T-cell (primary cell): ENCODE measurements at regions not wholly inside any gene's neighbourhood (a gene's known extent, or its start where the extent isn't known, plus 50 kb on each side); places are given as distances from the start of the nearest gene placed in this dataset.

Source experiments
- ATAC-seq, 4 experiments: fragments of 200-7000 bp in 3 of 4; fragments of 150-1000 bp in 1 of 4; cut with Tn5 transposase; replicated peaks in 1 of 4; 1 replicate in 3 of 4; 2 replicates in 1 of 4; pipeline ENCODE4 v1.10.0; 2021; ENCODE audit warnings: moderate library complexity in 3 of 4, mild to moderate bottlenecking in 2 of 4, moderate number of reproducible peaks in 1 of 4
- CTCF ChIA-PET, 2 donors: fragments of 300-600 bp; sonication (Branson Sonifier 250); formaldehyde crosslinking; loops; one replicate each; lab custom pipeline; 2022; ENCODE audit warnings: antibody characterized with exemption in 2 of 2; lab: Charles Lee
- POLR2A ChIA-PET, 2 donors: fragments of 300-600 bp; sonication (Branson Sonifier 250); formaldehyde crosslinking; loops; one replicate each; lab custom pipeline; 2022; ENCODE audit warnings: antibody characterized with exemption in 2 of 2; lab: Charles Lee
- DNase-seq, 35 experiments: peaks; one replicate each; pipeline versions ENCODE4 v3.0.0 to v3.0.0-alpha.2; 2013 to 2023
- H3K27ac ChIP-seq: one replicate; pipeline ENCODE4 v1.5.1; 2013; ENCODE audit warnings: low read length
- H3K27me3 ChIP-seq, 2 experiments: replicated peaks in 1 of 2; 1 replicate in 1 of 2; 2 replicates in 1 of 2; pipeline versions ENCODE4 v1.6.1 to v1.7.0; 2013; ENCODE audit warnings: low read length in 1 of 2, mixed read lengths in 1 of 2; ENCODE audit not compliant: control insufficient read depth in 2 of 2, insufficient read depth in 2 of 2; ENCODE audit errors: extremely low read depth in 1 of 2
- H3K36me3 ChIP-seq, 2 donors: 1 replicate in 1 of 2; 2 replicates in 1 of 2; pipeline versions ENCODE4 v1.6.1 to v1.7.0; 2013; ENCODE audit warnings: low read length in 1 of 2; ENCODE audit not compliant: control insufficient read depth in 2 of 2, insufficient read depth in 1 of 2; ENCODE audit errors: extremely low read depth in 1 of 2
- H3K4me1 ChIP-seq, 2 experiments: 1 replicate in 1 of 2; 2 replicates in 1 of 2; pipeline versions ENCODE4 v1.6.1 to v1.7.0; 2013; ENCODE audit warnings: low read length in 2 of 2, mixed read lengths in 1 of 2; ENCODE audit not compliant: insufficient read depth in 2 of 2, control insufficient read depth in 1 of 2; ENCODE audit errors: extremely low read depth in 1 of 2
- H3K4me3 ChIP-seq, 2 donors: 1 replicate in 1 of 2; 2 replicates in 1 of 2; pipeline versions ENCODE4 v1.5.1 to v1.7.0; 2013; ENCODE audit warnings: mild to moderate bottlenecking in 2 of 2, low read length in 1 of 2, moderate library complexity in 1 of 2; ENCODE audit not compliant: control insufficient read depth in 1 of 2; ENCODE audit errors: extremely low read depth in 1 of 2
- H3K9me3 ChIP-seq: 2 replicates; pipeline ENCODE4 v1.7.0; 2013
- H3K27ac Mint-ChIP-seq, 2 donors: one replicate each; pipeline ENCODE4 v1.8.0; 2020 to 2021; ENCODE audit warnings: mild to moderate bottlenecking in 2 of 2, mixed read lengths in 2 of 2
- H3K27me3 Mint-ChIP-seq, 2 donors: one replicate each; pipeline ENCODE4 v1.8.0; 2021 to 2022; ENCODE audit warnings: mixed read lengths in 2 of 2
- H3K36me3 Mint-ChIP-seq: one replicate; pipeline ENCODE4 v1.8.0; 2021; ENCODE audit warnings: mixed read lengths
- H3K4me1 Mint-ChIP-seq, 3 donors: one replicate each; pipeline ENCODE4 v1.8.0; 2020 to 2022; ENCODE audit warnings: mixed read lengths in 3 of 3, mild to moderate bottlenecking in 1 of 3
- H3K4me3 Mint-ChIP-seq, 3 donors: one replicate each; pipeline ENCODE4 v1.8.0; 2020 to 2022; ENCODE audit warnings: mild to moderate bottlenecking in 3 of 3, mixed read lengths in 3 of 3, moderate library complexity in 3 of 3
- H3K9me3 Mint-ChIP-seq, 3 donors: one replicate each; pipeline ENCODE4 v1.8.0; 2020 to 2022; ENCODE audit warnings: mixed read lengths in 3 of 3
- WGBS: methylation state at CpG from one replicate; pipeline ENCODE4 v1.1.5; 2013; ENCODE audit warnings: missing lambda C conversion rate; ENCODE audit not compliant: insufficient coverage; 5-methylcytosine and 5-hydroxymethylcytosine counted together

DNA sequence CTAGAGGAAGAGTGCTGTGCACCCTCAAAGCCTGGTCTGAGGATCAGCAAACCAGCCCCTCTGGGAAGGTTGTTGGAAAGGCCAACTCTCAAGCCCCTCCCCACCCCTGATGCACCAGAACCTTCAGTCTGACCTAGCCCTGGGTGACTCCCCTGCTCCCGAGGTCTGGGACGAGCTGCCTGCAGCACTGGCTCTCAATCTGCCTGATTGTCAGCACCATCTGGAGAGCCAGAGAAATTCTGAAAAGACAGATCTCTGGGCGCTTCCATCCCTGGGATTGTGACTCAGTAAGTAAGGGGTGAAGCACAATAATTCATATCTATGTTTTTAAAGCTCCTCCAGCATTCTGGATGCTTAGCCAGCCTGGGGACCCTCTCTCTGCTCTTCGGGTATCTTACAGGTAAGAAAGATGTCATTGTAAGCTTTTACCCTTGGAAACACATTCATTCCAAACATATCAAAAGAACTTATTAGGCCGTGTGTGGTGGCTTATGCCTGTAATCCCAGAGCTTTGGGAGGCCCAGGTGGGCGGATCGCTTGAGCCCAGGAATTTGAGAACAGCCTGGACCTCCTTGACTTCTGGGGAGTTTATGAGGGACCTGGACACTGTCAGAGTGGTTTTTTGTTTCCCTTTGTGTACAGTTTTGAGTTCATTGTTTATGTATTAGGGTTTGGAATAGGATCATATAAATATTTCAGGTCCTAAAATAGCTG, 147.5 kb downstream of the KCNJ12 start:
- Mint-ChIP-seq H3K4me1 (no peaks in the 10 kb centered on the region), H3K27me3 (peaks cover 7 to 21% of the 10 kb centered on the region in 2 donors), H3K9me3 (no peaks in the 10 kb centered on the region), H3K4me3 (no peak overlapping the region), H3K27ac (no peak overlapping the region), H3K36me3 (no peaks in the 10 kb centered on the region)
- no peak overlapping the region for H3K4me3 ChIP-seq
- no peaks in the 10 kb centered on the region for H3K36me3 ChIP-seq
- H3K4me1 ChIP-seq: no peaks in the 10 kb centered on the region
- ATAC-seq: no peak
- H3K9me3 ChIP-seq: no peaks in the 10 kb centered on the region
- H3K27ac ChIP-seq: no peak overlapping the region
- peaks cover 4 to 8% of the 10 kb centered on the region in 2 experiments for H3K27me3 ChIP-seq
- ChIA-PET CTCF (no interaction called here), POLR2A (interaction anchor here in 1 of 2 donors (0.6 kb wide), 1 partner anchor 11 kb away, joined by 4 read pairs; no protein-coding TSS in a partner anchor)
- WGBS: 85% methylated on average over 4 of the region's 7 CpGs
- DNase-seq: no peak

GRCh38 chr17:21524211-21524591, 148.0 kb downstream of the KCNJ12 start:
- DNase-seq (no peak), ATAC-seq (no peak)
- H3K9me3 ChIP-seq: no peaks in the 10 kb centered on the region
- no peak overlapping the region for H3K27ac ChIP-seq
- Mint-ChIP-seq H3K4me3 (no peak overlapping the region), H3K9me3 (no peaks in the 10 kb centered on the region), H3K27ac (no peak overlapping the region), H3K27me3 (peaks cover 6 to 21% of the 10 kb centered on the region in 2 donors), H3K4me1 (no peaks in the 10 kb centered on the region), H3K36me3 (no peaks in the 10 kb centered on the region)
- H3K36me3 ChIP-seq: no peaks in the 10 kb centered on the region
- WGBS: no CpG with 5 or more reads among the region's 12 CpGs
- H3K4me3 ChIP-seq: no peak overlapping the region
- ChIA-PET CTCF (no interaction called here), POLR2A (interaction anchor here in 1 of 2 donors (0.6 kb wide), 1 partner anchor 11 kb away, joined by 4 read pairs; no protein-coding TSS in a partner anchor)
- H3K27me3 ChIP-seq: peaks cover 2 to 8% of the 10 kb centered on the region in 2 experiments
- no peaks in the 10 kb centered on the region for H3K4me1 ChIP-seq

GRCh38 chr17:21525464-21526130, 149.4 kb downstream of the KCNJ12 start:
- DNase-seq (no peak), ATAC-seq (no peak)
- WGBS: 81% methylated on average over 3 of the region's 8 CpGs
- Histone ChIP-seq H3K9me3 (no peaks in the 10 kb centered on the region), H3K27ac (no peak overlapping the region), H3K27me3 (peaks cover 2 to 8% of the 10 kb centered on the region in 2 experiments), H3K4me1 (no peaks in the 10 kb centered on the region), H3K36me3 (no peaks in the 10 kb centered on the region), H3K4me3 (no peak overlapping the region)
- Mint-ChIP-seq H3K36me3 (no peaks in the 10 kb centered on the region), H3K4me1 (no peaks in the 10 kb centered on the region), H3K9me3 (no peaks in the 10 kb centered on the region), H3K4me3 (no peak overlapping the region), H3K27ac (no peak overlapping the region), H3K27me3 (peaks cover 6 to 18% of the 10 kb centered on the region in 2 donors)
- ChIA-PET CTCF (interaction anchor here in 1 of 2 donors (1.2 kb wide), 1 partner anchor 404 kb away, joined by 3 read pairs; no protein-coding TSS in a partner anchor), POLR2A (no interaction called here)

DNA sequence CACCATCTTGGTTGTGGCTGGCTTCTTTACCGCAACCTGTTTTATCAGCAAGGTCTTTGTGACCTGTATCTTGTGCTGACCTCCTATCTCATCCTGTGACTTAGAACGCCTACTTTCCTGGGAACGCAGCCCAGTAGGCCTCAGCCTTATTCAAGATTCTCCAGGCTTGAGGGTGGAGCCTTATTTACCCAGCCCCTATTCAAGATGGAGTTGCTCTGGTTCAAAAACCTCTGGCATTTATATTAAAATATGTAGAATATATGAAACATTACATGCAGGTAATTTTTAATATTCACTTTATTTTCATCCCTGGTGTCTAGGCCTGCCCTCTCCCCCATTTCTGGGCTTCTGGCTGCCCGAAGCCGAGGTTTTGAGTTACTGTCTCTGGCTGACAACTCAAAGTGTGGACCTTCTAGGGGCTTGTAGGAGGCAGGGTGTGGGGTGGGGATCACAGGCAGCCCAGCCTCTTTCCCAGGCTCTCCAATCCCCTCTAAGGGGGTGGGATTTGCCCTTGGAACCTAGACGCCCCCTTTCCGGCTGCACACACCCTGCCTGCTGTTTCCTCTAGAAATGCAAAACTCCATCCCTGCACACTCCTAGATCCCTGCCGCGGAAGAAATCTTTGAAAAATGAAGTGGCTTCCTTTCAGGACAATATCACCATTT, 152.0 kb downstream of the KCNJ12 start:
- Histone ChIP-seq H3K27ac (no peak overlapping the region), H3K27me3 (peaks cover 2% of the 10 kb centered on the region in 2 experiments), H3K4me3 (no peak overlapping the region), H3K9me3 (no peaks in the 10 kb centered on the region), H3K36me3 (no peaks in the 10 kb centered on the region), H3K4me1 (peaks cover 0 to 6% of the 10 kb centered on the region in 2 experiments)
- H3K36me3 Mint-ChIP-seq: peaks cover 5% of the 10 kb centered on the region
- DNase-seq: no peak
- ATAC-seq: no peak
- CTCF ChIA-PET: no interaction called here
- POLR2A ChIA-PET: no interaction called here
- peaks cover 0 to 1% of the 10 kb centered on the region in 2 donors for H3K27me3 Mint-ChIP-seq
- H3K9me3 Mint-ChIP-seq: no peaks in the 10 kb centered on the region
- peaks cover 5 to 8% (median 6%) of the 10 kb centered on the region in 3 donors for H3K4me1 Mint-ChIP-seq
- 98% methylated on average over 4 of the region's 9 CpGs for WGBS
- H3K4me3 Mint-ChIP-seq: no peak overlapping the region
- H3K27ac Mint-ChIP-seq: no peak overlapping the region

DNA sequence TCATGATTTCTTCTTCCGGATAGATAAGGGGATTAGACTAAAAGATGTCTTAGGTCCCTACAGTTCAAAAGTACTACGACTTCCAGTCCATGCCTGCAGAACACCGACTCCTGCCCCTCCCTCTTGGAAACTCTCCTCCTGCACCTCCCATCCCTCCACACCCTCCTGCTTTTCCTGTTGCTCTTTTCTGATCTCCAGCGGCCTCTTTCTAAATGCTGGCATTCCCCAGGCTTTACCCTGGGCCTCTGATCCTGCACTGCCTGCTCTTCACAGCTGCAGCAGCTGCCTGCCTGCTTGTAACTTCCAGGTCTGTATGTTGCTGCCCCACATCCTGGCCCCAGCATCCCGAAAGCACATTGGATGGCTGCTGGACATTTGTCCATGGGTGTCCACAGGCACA, 154.2 kb downstream of the KCNJ12 start:
- WGBS: 71% methylated on average over 4 of the region's 5 CpGs
- DNase-seq: no peak
- Histone ChIP-seq H3K36me3 (no peaks in the 10 kb centered on the region), H3K27ac (no peak overlapping the region), H3K9me3 (no peaks in the 10 kb centered on the region), H3K4me1 (peaks cover 0 to 15% of the 10 kb centered on the region in 2 experiments), H3K27me3 (no peaks in the 10 kb centered on the region), H3K4me3 (no peak overlapping the region)
- no peaks in the 10 kb centered on the region for H3K9me3 Mint-ChIP-seq
- no peak overlapping the region for H3K4me3 Mint-ChIP-seq
- ChIA-PET POLR2A (no interaction called here), CTCF (no interaction called here)
- peaks cover 19% of the 10 kb centered on the region for H3K36me3 Mint-ChIP-seq
- H3K27me3 Mint-ChIP-seq: no peaks in the 10 kb centered on the region
- no peak overlapping the region for H3K27ac Mint-ChIP-seq
- ATAC-seq: no peak
- H3K4me1 Mint-ChIP-seq: peaks cover 8 to 10% (median 8%) of the 10 kb centered on the region in 3 donors

DNA sequence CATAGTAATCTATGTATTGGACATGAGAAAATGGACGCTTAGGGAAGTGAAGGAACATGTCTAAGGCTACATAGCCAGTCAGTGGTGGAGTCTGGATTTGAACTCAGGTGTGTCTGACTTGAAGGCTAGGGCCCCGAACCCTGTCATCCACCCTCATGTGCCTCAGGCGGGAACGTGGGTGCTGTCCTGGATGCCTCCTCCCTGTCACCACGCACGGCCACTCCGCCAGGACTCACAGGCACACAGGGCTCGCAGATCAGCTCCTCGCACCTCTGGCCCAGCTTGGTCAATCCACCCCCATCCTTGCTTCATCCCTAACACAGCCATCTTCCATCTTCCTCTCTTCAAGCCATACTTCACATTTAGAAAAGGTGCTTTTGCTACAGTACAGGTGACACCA, 154.7 kb downstream of the KCNJ12 start:
- Histone ChIP-seq H3K4me1 (peaks cover 0 to 15% of the 10 kb centered on the region in 2 experiments), H3K4me3 (no peak overlapping the region), H3K27me3 (no peaks in the 10 kb centered on the region), H3K9me3 (no peaks in the 10 kb centered on the region), H3K36me3 (no peaks in the 10 kb centered on the region), H3K27ac (no peak overlapping the region)
- CTCF ChIA-PET: no interaction called here
- Mint-ChIP-seq H3K4me1 (peaks cover 8 to 10% (median 8%) of the 10 kb centered on the region in 3 donors), H3K36me3 (peaks cover 23% of the 10 kb centered on the region), H3K9me3 (no peaks in the 10 kb centered on the region), H3K27ac (no peak overlapping the region), H3K4me3 (no peak overlapping the region), H3K27me3 (no peaks in the 10 kb centered on the region)
- WGBS: 84% methylated on average over 9 of the region's 9 CpGs
- ATAC-seq (no peak), DNase-seq (no peak)
- POLR2A ChIA-PET: no interaction called here
